ENCODE measurements at regions not wholly inside any gene's neighbourhood (a gene's known extent, or its start where the extent isn't known, plus 50 kb on each side); places are given as distances from the start of the nearest gene placed in this dataset.
A peak's percentile ranks its signal among the peaks of the same experiment; 100 is the strongest.

GRCh38 chr1:239893127-239893731 is 198.5 kb upstream of the FMN2 start:
- DNase-seq = no peak

GRCh38 chr1:239896569-239896968 is 195.1 kb upstream of the FMN2 start:
- no peak for DNase-seq

GRCh38 chr1:239896980-239897379 is 194.7 kb upstream of the FMN2 start:
- no peak for DNase-seq

- DNase-seq = no peak
These were observed 194.2 kb upstream of the FMN2 start for GRCh38 chr1:239897458-239897857.

- peak; percentile 62 for DNase-seq
These were observed 193.5 kb upstream of the FMN2 start for GRCh38 chr1:239898062-239898730.

- DNase-seq = no peak
These were observed 191.9 kb upstream of the FMN2 start for GRCh38 chr1:239899747-239900146.

- DNase-seq = no peak
These were observed 185.3 kb upstream of the FMN2 start for GRCh38 chr1:239906394-239906793.

- DNase-seq = no peak
These were observed 181.8 kb upstream of the FMN2 start for GRCh38 chr1:239909898-239910297.

- no peak for DNase-seq
These were observed 179.2 kb upstream of the FMN2 start for GRCh38 chr1:239912471-239912870.

- DNase-seq = no peak
These were observed 178.5 kb upstream of the FMN2 start for GRCh38 chr1:239913141-239913585.

- DNase-seq = no peak
These were observed 176.9 kb upstream of the FMN2 start for GRCh38 chr1:239914751-239915231.

GRCh38 chr1:239918634-239919033 is 173.0 kb upstream of the FMN2 start:
- no peak for DNase-seq

- DNase-seq = no peak
These were observed 171.5 kb upstream of the FMN2 start for GRCh38 chr1:239920214-239920613.

GRCh38 chr1:239922778-239923522 is 168.7 kb upstream of the FMN2 start:
- DNase-seq = no peak

GRCh38 chr1:239924741-239925350 is 166.8 kb upstream of the FMN2 start:
- no peak for DNase-seq

GRCh38 chr1:239926184-239926583 is 165.5 kb upstream of the FMN2 start:
- DNase-seq = no peak

- DNase-seq = no peak
These were observed 162.4 kb upstream of the FMN2 start for GRCh38 chr1:239929317-239929716.

GRCh38 chr1:239930686-239931262 is 160.9 kb upstream of the FMN2 start:
- DNase-seq = no peak

GRCh38 chr1:239931341-239931740 is 160.3 kb upstream of the FMN2 start:
- DNase-seq = no peak

- no peak for DNase-seq
These were observed 152.1 kb upstream of the FMN2 start for GRCh38 chr1:239939602-239940001.

- no peak for DNase-seq
These were observed 147.9 kb upstream of the FMN2 start for GRCh38 chr1:239943761-239944160.

- no peak for DNase-seq
These were observed 147.0 kb upstream of the FMN2 start for GRCh38 chr1:239944666-239945065.

- no peak for DNase-seq
These were observed 143.9 kb upstream of the FMN2 start for GRCh38 chr1:239947801-239948200.

All from activated T-cell treated with anti-CD3 and anti-CD28 coated beads for 4 hours (primary cell).